Naive thymus-derived CD8-positive, alpha-beta T cell (primary cell): ENCODE measurements at regions not wholly inside any gene's neighbourhood (a gene's known extent, or its start where the extent isn't known, plus 50 kb on each side); places are given as distances from the start of the nearest gene placed in this dataset. TPM values are rescaled to one million over a fixed set of nuclear protein-coding genes. Genes with fewer than 3 reads are reported as not detected.

Experiments used
- ATAC-seq, 2 donors: fragments of 150-1000 bp; cut with Tn5 transposase in 1 of 2; sonication (Bioruptor Pico), chemical (Tn5 transposase) in 1 of 2; 1 replicate in 1 of 2; 2 replicates in 1 of 2; pipeline ENCODE4 v1.10.0; 2021; ENCODE audit warnings: mild to moderate bottlenecking in 2 of 2, moderate library complexity in 2 of 2
- POLR2A ChIA-PET: fragments of 350-600 bp; sonication (Branson Sonifier 250); formaldehyde crosslinking; loops from one replicate; lab custom pipeline; 2021; ENCODE audit warnings: antibody characterized with exemption; lab: Charles Lee
- DNase-seq, 10 donors: peaks; one replicate each; pipeline versions ENCODE4 v3.0.0 to v3.0.0-alpha.2; 2020 to 2022
- H3K27ac Mint-ChIP-seq, 10 donors: one replicate each; pipeline ENCODE4 v1.8.0; 2020 to 2022; ENCODE audit warnings: mild to moderate bottlenecking in 10 of 10, mixed read lengths in 10 of 10, moderate library complexity in 4 of 10, inconsistent platforms in 1 of 10
- H3K27me3 Mint-ChIP-seq, 5 donors: one replicate each; pipeline ENCODE4 v1.8.0; 2021 to 2022; ENCODE audit warnings: mixed read lengths in 5 of 5
- H3K36me3 Mint-ChIP-seq, 3 donors: one replicate each; pipeline ENCODE4 v1.8.0; 2020 to 2022; ENCODE audit warnings: mixed read lengths in 3 of 3, mild to moderate bottlenecking in 2 of 3, inconsistent platforms in 1 of 3
- H3K4me1 Mint-ChIP-seq, 4 donors: one replicate each; pipeline ENCODE4 v1.8.0; 2021 to 2022; ENCODE audit warnings: mixed read lengths in 4 of 4
- H3K4me3 Mint-ChIP-seq, 10 donors: one replicate each; pipeline ENCODE4 v1.8.0; 2020 to 2022; ENCODE audit warnings: mild to moderate bottlenecking in 10 of 10, mixed read lengths in 10 of 10, moderate library complexity in 6 of 10, inconsistent platforms in 1 of 10
- H3K9me3 Mint-ChIP-seq, 9 donors: one replicate each; pipeline ENCODE4 v1.8.0; 2020 to 2022; ENCODE audit warnings: mixed read lengths in 9 of 9, mild to moderate bottlenecking in 3 of 9, inconsistent platforms in 1 of 9, moderate library complexity in 1 of 9
- microRNA-seq: library from miRNA; unstranded; fragments of <30 nt; microRNA quantifications from one replicate; pipeline ENCODE4 v1.2.0, GENCODE V29; 2022; ENCODE audit warnings: borderline microRNAs expressed

GRCh38 chr1:22385537-22385936 is 66.1 kb upstream of the ZBTB40 start:
- H3K27me3 Mint-ChIP-seq: peaks cover 37 to 83% (median 53%) of the 10 kb centered on the region in 5 donors
- no peaks in the 10 kb centered on the region for H3K9me3 Mint-ChIP-seq
- H3K36me3 Mint-ChIP-seq: peaks cover 0 to 3% (median 0%) of the 10 kb centered on the region in 3 donors
- POLR2A ChIA-PET: no interaction called here
- no peak overlapping the region for H3K27ac Mint-ChIP-seq
- H3K4me3 Mint-ChIP-seq: no peak overlapping the region
- DNase-seq: no peak
- H3K4me1 Mint-ChIP-seq: no peaks in the 10 kb centered on the region
- ATAC-seq: no peak

- Mint-ChIP-seq H3K27me3 (peaks cover 43 to 87% (median 55%) of the 10 kb centered on the region in 5 donors), H3K4me1 (no peaks in the 10 kb centered on the region), H3K36me3 (peaks cover 0 to 3% (median 0%) of the 10 kb centered on the region in 3 donors), H3K27ac (no peak overlapping the region), H3K9me3 (no peaks in the 10 kb centered on the region), H3K4me3 (no peak overlapping the region)
- ATAC-seq (no peak), DNase-seq (no peak)
- POLR2A ChIA-PET: interaction anchor here (0.6 kb wide), 1 partner anchor 262 kb away, joined by 3 read pairs; no protein-coding TSS in a partner anchor
Observed at GRCh38 chr1:22386774-22387173, 64.9 kb upstream of the ZBTB40 start.

DNA sequence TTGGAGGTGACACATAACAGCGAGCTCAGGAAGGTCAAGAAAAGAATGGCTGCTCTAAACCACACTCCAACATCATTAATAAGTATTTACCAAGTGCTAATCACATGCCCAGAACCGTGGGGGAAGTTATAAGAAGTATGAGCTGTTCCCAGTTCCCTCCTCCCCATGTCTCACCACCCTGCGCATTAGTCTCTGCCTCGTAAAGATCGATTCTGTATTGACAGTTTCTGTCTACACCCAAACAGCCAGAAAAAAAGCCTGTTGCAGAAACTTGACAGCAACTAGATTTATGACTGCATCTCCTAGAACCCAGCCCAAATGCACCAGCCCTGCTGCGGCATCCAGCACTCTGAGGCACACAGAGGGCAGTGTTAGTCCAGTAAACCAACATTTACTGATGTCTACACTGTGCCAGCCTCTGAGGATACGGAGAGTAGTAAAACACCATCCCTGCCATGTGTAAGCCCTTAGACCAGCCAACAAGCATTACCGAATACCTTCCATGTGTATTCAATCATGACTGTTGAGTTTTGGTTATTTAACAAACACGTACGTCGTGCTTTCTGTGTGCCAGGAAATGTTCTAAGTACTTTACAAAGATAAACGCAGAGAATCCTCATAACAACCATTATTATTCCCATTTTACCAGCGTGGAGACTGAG is 63.6 kb upstream of the ZBTB40 start:
- Mint-ChIP-seq H3K27me3 (peaks cover 41 to 94% (median 59%) of the 10 kb centered on the region in 5 donors), H3K4me1 (no peaks in the 10 kb centered on the region), H3K4me3 (no peak overlapping the region), H3K27ac (no peak overlapping the region), H3K36me3 (peaks cover 0 to 3% (median 0%) of the 10 kb centered on the region in 3 donors), H3K9me3 (no peaks in the 10 kb centered on the region)
- no peak for DNase-seq
- ATAC-seq: no peak
- POLR2A ChIA-PET: no interaction called here

DNA sequence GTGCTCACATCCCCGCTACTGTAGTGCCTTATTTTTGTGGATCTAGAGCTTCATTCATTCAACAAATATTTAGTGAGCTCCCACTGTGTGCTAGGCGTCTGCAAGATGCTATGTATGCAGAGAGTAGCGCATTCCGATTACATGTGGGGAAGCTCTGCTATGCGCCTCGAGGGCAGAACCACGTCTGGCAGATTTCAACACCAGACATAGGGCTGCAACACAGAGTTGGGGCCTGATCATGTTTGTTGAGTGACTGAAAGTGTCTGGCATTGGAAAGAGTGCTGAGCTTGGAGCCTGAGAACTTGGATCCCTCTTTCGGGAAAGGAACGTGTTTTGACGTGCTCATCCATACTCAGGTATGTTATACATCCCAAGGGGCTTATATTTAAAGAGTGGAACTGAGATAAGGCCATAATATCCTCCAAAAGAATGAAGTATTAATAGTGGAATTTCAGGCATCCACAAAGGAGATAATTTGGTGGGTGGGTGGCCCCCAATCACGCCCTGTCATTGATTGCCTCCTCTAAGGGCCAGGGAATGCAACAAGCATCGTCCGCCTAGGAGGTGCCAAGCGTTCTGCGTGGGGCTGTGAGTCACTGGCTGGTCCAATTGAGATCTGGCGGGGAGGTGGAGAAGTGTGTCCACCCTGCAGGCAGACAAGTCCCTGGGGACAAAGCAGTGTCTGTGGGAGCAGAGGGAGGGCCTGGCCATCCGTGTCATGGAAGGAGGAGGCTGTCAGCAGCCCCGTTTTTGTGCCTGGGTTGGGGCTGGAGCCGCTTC is 62.8 kb upstream of the ZBTB40 start:
- H3K4me3 Mint-ChIP-seq: no peak overlapping the region
- POLR2A ChIA-PET: no interaction called here
- H3K4me1 Mint-ChIP-seq: no peaks in the 10 kb centered on the region
- H3K27ac Mint-ChIP-seq: no peak overlapping the region
- no peak for DNase-seq
- H3K36me3 Mint-ChIP-seq: peaks cover 0 to 3% (median 0%) of the 10 kb centered on the region in 3 donors
- H3K9me3 Mint-ChIP-seq: no peaks in the 10 kb centered on the region
- no peak for ATAC-seq
- H3K27me3 Mint-ChIP-seq: peaks cover 41 to 94% (median 59%) of the 10 kb centered on the region in 5 donors

DNA sequence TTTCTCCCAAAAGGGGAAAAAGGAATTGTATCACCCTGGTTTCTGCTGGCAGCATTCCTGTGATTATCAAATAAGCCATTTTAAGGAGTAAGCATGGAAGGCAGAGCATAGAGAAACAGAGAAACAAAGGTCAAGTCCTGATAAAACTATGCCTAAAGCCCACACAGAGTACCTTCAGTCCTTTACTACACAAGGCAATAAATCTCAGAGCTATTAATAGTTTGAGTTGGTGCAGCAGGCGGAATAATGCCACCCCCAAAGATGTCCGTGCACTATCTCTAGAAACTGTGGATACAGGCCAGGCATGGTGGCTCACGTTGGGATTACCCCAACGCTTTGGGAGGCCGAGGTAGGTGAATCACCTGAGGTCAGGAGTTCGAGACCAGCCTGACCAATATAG is 58.1 kb upstream of the ZBTB40 start:
- POLR2A ChIA-PET: no interaction called here

GRCh38 chr1:22398656-22399420 is 52.8 kb upstream of the ZBTB40 start:
- Mint-ChIP-seq H3K36me3 (peaks cover 0 to 3% (median 0%) of the 10 kb centered on the region in 3 donors), H3K27me3 (peaks cover 59 to 88% (median 67%) of the 10 kb centered on the region in 5 donors), H3K4me1 (peaks cover 21 to 48% (median 34%) of the 10 kb centered on the region in 4 donors), H3K4me3 (peak overlapping the region in 9 of 10 donors; percentile 7 to 82 (median 62)), H3K27ac (peak overlapping the region in 6 of 10 donors; percentile 4 to 79 (median 64)), H3K9me3 (peaks cover 0 to 4% (median 0%) of the 10 kb centered on the region in 9 donors)
- POLR2A ChIA-PET: no interaction called here
- peak in 6 of 10 donors; percentile 4 to 83 (median 60) for DNase-seq
- ATAC-seq: peak; percentile 77 to 89

More for the DNA sequence above, 58.1 kb upstream of the ZBTB40 start:
- Mint-ChIP-seq H3K36me3 (peaks cover 0 to 3% (median 0%) of the 10 kb centered on the region in 3 donors), H3K4me1 (peaks cover 8 to 25% (median 18%) of the 10 kb centered on the region in 4 donors), H3K27me3 (peaks cover 41 to 88% (median 61%) of the 10 kb centered on the region in 5 donors), H3K27ac (no peak overlapping the region), H3K9me3 (peaks cover 0 to 4% (median 0%) of the 10 kb centered on the region in 9 donors), H3K4me3 (no peak overlapping the region)
- DNase-seq (no peak), ATAC-seq (no peak)

GRCh38 chr1:22399421-22400091 is 52.1 kb upstream of the ZBTB40 start:
- H3K27me3 Mint-ChIP-seq: peaks cover 58 to 88% (median 65%) of the 10 kb centered on the region in 5 donors
- no peak for DNase-seq
- POLR2A ChIA-PET: no interaction called here
- ATAC-seq: no peak
- H3K36me3 Mint-ChIP-seq: peaks cover 0 to 3% (median 0%) of the 10 kb centered on the region in 3 donors
- H3K9me3 Mint-ChIP-seq: peaks cover 0 to 4% (median 0%) of the 10 kb centered on the region in 9 donors
- H3K27ac Mint-ChIP-seq: peak overlapping the region in 1 of 10 donors; percentile 78
- H3K4me3 Mint-ChIP-seq: peak overlapping the region in 2 of 10 donors; percentile 72 to 77
- H3K4me1 Mint-ChIP-seq: peaks cover 21 to 48% (median 34%) of the 10 kb centered on the region in 4 donors

Small RNA genes in the stretch of these regions (microRNA-seq; reads per million reads assigned to microRNA genes)
- not detected for gene MIR4418
